Neural cell (in vitro differentiated cells): ENCODE measurements at regions not wholly inside any gene's neighbourhood (a gene's known extent, or its start where the extent isn't known, plus 50 kb on each side); places are given as distances from the start of the nearest gene placed in this dataset.

Source experiments
- H2AFZ ChIP-seq: fragments of 200-600, 300-800 bp; sonication (generic), shearing (Covaris generic); 2 replicates; pipeline ENCODE4 v1.6.0; 2014; ENCODE audit warnings: low read depth, mild to moderate bottlenecking, antibody characterized with exemption, low read length, moderate library complexity
- H3F3A ChIP-seq: fragments of 200-600 bp; shearing (Covaris generic); 2 replicates; pipeline ENCODE4 v1.6.1; 2016; ENCODE audit warnings: mild to moderate bottlenecking, moderate library complexity, mixed read lengths, antibody characterized with exemption, low read length; ENCODE audit not compliant: insufficient read depth, poor library complexity, severe bottlenecking
- H3K27ac ChIP-seq: fragments of 200-600, 300-800 bp; sonication (generic), shearing (Covaris generic); 2 replicates; pipeline ENCODE4 v1.5.1; 2014; ENCODE audit warnings: mild to moderate bottlenecking, low read length, moderate library complexity
- H3K27me3 ChIP-seq: fragments of 300-800, 200-600 bp; sonication (generic), shearing (Covaris generic); 2 replicates; pipeline ENCODE4 v1.6.0; 2014; ENCODE audit warnings: mild to moderate bottlenecking, low read depth, low read length, moderate library complexity; ENCODE audit not compliant: insufficient read depth
- H3K36me3 ChIP-seq: fragments of 300-800, 200-600 bp; sonication (generic), shearing (Covaris generic); 2 replicates; pipeline ENCODE4 v1.5.1; 2014; ENCODE audit warnings: mild to moderate bottlenecking, antibody characterized with exemption, low read length, moderate library complexity; ENCODE audit not compliant: insufficient read depth
- H3K4me2 ChIP-seq: fragments of 300-800, 200-600 bp; sonication (generic), shearing (Covaris generic); 2 replicates; pipeline ENCODE4 v1.6.0; 2014; ENCODE audit warnings: mild to moderate bottlenecking, low read length
- H3K4me3 ChIP-seq: fragments of 300-800, 200-600 bp; sonication (generic), shearing (Covaris generic); 2 replicates; pipeline ENCODE4 v1.5.1; 2014; ENCODE audit warnings: mild to moderate bottlenecking, low read length, moderate library complexity
- H3K79me2 ChIP-seq: fragments of 200-600 bp; shearing (Covaris generic); replicated peaks from 2 replicates; pipeline ENCODE4 v1.6.0; 2014; ENCODE audit warnings: mild to moderate bottlenecking, low read length, moderate library complexity; ENCODE audit not compliant: insufficient read depth
- H3K9ac ChIP-seq: fragments of 300-800, 200-600 bp; sonication (generic), shearing (Covaris generic); 2 replicates; pipeline ENCODE4 v1.6.1; 2016; ENCODE audit warnings: mild to moderate bottlenecking, low read length, mixed read lengths
- H3K9me2 ChIP-seq: fragments of 200-600 bp; shearing (Covaris generic); 2 replicates; pipeline ENCODE4 v1.6.1; 2016; ENCODE audit warnings: mild to moderate bottlenecking, low read length, mixed read lengths; ENCODE audit not compliant: insufficient read depth
- H3K9me3 ChIP-seq: fragments of 200-600, 300-800 bp; sonication (generic), shearing (Covaris generic); 2 replicates; pipeline ENCODE4 v1.6.1; 2016; ENCODE audit warnings: mild to moderate bottlenecking, mixed run types, low read length, moderate library complexity, mixed read lengths
- H4K20me1 ChIP-seq: fragments of 200-600 bp; shearing (Covaris generic); 2 replicates; pipeline ENCODE4 v1.6.1; 2016; ENCODE audit warnings: mild to moderate bottlenecking, mixed run types; ENCODE audit not compliant: insufficient read depth
- EP300 ChIP-seq: fragments of 450-650 bp; conservative IDR thresholded peaks from 2 replicates; pipeline ENCODE4 v1.6.1; 2014; ENCODE audit warnings: antibody characterized with exemption, mild to moderate bottlenecking, moderate library complexity; ENCODE audit not compliant: poor library complexity, severe bottlenecking
- EZH2 ChIP-seq: fragments of 200-600, 300-800 bp; shearing (Covaris generic), sonication (generic); IDR thresholded peaks from 2 replicates; pipeline ENCODE4 v1.6.1; 2014; ENCODE audit warnings: antibody characterized with exemption, low read length, borderline replicate concordance, mild to moderate bottlenecking; ENCODE audit not compliant: insufficient read depth, poor library complexity, severe bottlenecking
- MXI1 ChIP-seq: fragments of 450-650 bp; conservative IDR thresholded peaks from 2 replicates; pipeline ENCODE4 v1.6.1; 2014; ENCODE audit warnings: antibody characterized with exemption, mild to moderate bottlenecking; ENCODE audit not compliant: poor library complexity, severe bottlenecking
- POLR2AphosphoS5 ChIP-seq: IDR thresholded peaks from 2 replicates; pipeline ENCODE4 v1.6.1; 2012
- RAD21 ChIP-seq: fragments of 450-650 bp; conservative IDR thresholded peaks from 2 replicates; pipeline ENCODE4 v1.6.1; 2014; ENCODE audit warnings: antibody characterized with exemption, mild to moderate bottlenecking, moderate library complexity
- SMC3 ChIP-seq: fragments of 450-650 bp; conservative IDR thresholded peaks from 2 replicates; pipeline ENCODE4 v1.6.1; 2014; ENCODE audit warnings: antibody characterized with exemption, mild to moderate bottlenecking, moderate library complexity; ENCODE audit not compliant: poor library complexity
- TAF1 ChIP-seq: IDR thresholded peaks from 2 replicates; pipeline ENCODE4 v1.6.1; 2012; ENCODE audit warnings: low read depth
- TF ChIP-seq, protein P1 (sequence below): IDR thresholded peaks from 2 replicates; pipeline ENCODE4 v1.6.1; 2012; ENCODE audit warnings: borderline replicate concordance
- TF ChIP-seq, protein P2 (sequence below): fragments of 450-650 bp; IDR thresholded peaks from 2 replicates; pipeline ENCODE4 v1.5.1; 2014; ENCODE audit warnings: antibody characterized with exemption, mild to moderate bottlenecking, moderate library complexity; ENCODE audit not compliant: poor library complexity, severe bottlenecking

DNA sequence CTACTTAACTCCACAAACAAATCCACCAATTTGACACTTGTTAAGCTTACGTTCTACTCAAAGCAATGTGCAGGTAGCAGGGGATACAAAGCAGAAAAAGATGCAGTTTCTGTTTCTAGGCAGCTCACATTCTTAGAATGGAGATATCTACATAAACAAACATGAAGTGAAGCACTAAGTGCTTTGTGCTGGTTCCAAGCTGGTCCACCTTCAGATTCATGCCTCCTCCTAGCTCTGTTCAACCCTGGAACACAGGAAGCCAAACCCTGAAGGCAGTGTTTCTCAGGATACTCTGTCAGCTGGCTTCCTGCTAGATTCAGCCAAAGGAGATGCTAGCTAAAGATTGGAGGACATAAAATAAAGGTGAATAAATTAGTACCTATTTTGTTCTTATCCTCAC, 55.3 kb upstream of the NOL4 start:
- Histone ChIP-seq H3K9me3 (peaks cover 4% of the 10 kb centered on the region), H3K4me3 (no peak overlapping the region), H3K36me3 (no peaks in the 10 kb centered on the region), H3K4me2 (no peak overlapping the region), H3K9ac (no peak overlapping the region), H3K27ac (no peak overlapping the region), H3K79me2 (no peaks in the 10 kb centered on the region), H4K20me1 (no peaks in the 10 kb centered on the region), H3K9me2 (no peaks in the 10 kb centered on the region), H3K27me3 (no peaks in the 10 kb centered on the region), H3F3A (no peaks in the 10 kb centered on the region), H2AFZ (no peak overlapping the region)
- TF ChIP-seq POLR2AphosphoS5 (no peak), EZH2 (no peak), RAD21 (no peak), TAF1 (no peak), EP300 (no peak), MXI1 (no peak), SMC3 (no peak)
- TF ChIP-seq, protein P1, sequence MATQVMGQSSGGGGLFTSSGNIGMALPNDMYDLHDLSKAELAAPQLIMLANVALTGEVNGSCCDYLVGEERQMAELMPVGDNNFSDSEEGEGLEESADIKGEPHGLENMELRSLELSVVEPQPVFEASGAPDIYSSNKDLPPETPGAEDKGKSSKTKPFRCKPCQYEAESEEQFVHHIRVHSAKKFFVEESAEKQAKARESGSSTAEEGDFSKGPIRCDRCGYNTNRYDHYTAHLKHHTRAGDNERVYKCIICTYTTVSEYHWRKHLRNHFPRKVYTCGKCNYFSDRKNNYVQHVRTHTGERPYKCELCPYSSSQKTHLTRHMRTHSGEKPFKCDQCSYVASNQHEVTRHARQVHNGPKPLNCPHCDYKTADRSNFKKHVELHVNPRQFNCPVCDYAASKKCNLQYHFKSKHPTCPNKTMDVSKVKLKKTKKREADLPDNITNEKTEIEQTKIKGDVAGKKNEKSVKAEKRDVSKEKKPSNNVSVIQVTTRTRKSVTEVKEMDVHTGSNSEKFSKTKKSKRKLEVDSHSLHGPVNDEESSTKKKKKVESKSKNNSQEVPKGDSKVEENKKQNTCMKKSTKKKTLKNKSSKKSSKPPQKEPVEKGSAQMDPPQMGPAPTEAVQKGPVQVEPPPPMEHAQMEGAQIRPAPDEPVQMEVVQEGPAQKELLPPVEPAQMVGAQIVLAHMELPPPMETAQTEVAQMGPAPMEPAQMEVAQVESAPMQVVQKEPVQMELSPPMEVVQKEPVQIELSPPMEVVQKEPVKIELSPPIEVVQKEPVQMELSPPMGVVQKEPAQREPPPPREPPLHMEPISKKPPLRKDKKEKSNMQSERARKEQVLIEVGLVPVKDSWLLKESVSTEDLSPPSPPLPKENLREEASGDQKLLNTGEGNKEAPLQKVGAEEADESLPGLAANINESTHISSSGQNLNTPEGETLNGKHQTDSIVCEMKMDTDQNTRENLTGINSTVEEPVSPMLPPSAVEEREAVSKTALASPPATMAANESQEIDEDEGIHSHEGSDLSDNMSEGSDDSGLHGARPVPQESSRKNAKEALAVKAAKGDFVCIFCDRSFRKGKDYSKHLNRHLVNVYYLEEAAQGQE: no peak
- TF ChIP-seq, protein P2, sequence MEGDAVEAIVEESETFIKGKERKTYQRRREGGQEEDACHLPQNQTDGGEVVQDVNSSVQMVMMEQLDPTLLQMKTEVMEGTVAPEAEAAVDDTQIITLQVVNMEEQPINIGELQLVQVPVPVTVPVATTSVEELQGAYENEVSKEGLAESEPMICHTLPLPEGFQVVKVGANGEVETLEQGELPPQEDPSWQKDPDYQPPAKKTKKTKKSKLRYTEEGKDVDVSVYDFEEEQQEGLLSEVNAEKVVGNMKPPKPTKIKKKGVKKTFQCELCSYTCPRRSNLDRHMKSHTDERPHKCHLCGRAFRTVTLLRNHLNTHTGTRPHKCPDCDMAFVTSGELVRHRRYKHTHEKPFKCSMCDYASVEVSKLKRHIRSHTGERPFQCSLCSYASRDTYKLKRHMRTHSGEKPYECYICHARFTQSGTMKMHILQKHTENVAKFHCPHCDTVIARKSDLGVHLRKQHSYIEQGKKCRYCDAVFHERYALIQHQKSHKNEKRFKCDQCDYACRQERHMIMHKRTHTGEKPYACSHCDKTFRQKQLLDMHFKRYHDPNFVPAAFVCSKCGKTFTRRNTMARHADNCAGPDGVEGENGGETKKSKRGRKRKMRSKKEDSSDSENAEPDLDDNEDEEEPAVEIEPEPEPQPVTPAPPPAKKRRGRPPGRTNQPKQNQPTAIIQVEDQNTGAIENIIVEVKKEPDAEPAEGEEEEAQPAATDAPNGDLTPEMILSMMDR: no peak

DNA sequence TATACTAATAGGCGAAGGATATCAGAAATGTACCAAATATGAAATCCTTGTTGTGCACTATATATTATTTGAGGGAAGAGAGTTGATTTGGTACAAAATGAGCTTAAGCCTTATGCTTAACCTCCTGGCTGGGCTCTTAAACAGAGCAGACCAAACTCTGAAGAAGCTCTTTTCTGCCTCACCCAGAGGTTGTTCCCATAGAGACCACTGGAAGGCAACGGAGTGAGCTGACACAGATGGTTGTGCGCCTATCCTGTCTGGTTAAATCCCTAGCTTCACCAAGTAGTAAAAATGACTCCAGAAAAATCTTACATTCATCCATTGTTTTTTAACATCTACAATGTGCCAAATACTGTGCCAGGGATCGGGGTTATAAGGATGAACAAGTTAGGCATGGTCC, 55.9 kb upstream of the NOL4 start:
- TF ChIP-seq, protein P1: no peak
- no peak for TF ChIP-seq SMC3
- no peak for TF ChIP-seq MXI1
- TF ChIP-seq EP300: no peak
- TF ChIP-seq, protein P2: no peak
- Histone ChIP-seq H3K27me3 (no peaks in the 10 kb centered on the region), H3F3A (no peaks in the 10 kb centered on the region), H3K4me3 (no peak overlapping the region), H2AFZ (no peak overlapping the region), H4K20me1 (no peaks in the 10 kb centered on the region), H3K27ac (no peak overlapping the region), H3K36me3 (no peaks in the 10 kb centered on the region), H3K9me2 (no peaks in the 10 kb centered on the region), H3K9ac (no peak overlapping the region), H3K79me2 (no peaks in the 10 kb centered on the region), H3K9me3 (peaks cover 4% of the 10 kb centered on the region), H3K4me2 (no peak overlapping the region)
